ENCODE measurements at regions not wholly inside any gene's neighbourhood (a gene's known extent, or its start where the extent isn't known, plus 50 kb on each side); places are given as distances from the start of the nearest gene placed in this dataset.

DNA sequence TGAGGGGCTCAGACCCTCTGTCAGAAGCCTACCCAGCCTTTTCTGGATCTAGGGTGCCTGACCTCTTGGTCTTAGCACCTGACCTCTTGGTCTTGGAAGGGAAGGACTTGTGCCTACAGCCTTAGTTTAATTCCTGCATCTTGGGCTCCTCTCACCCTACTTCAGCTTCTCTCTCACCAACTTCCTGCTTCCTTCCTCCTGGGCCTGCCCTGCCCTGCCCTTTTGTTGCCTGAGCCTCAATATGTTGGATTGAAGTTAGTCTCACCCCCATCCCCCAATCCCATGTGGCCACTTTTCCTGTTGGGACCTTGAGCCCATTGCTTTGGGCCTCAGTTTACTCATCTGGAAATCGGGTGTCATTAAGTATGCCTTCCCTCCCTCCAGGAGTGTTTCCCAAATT is 206.2 kb upstream of the SKOR2 start:
- TF ChIP-seq CTCF (IDR thresholded peaks at IDR 0.05; ENCODE audit: low read depth, low read length) = no peak
- TF ChIP-seq EZH2phosphoT487 (IDR thresholded peaks at IDR 0.05; ENCODE audit: low read depth) = no peak
